H1 (cell line): ENCODE measurements at regions not wholly inside any gene's neighbourhood (a gene's known extent, or its start where the extent isn't known, plus 50 kb on each side); places are given as distances from the start of the nearest gene placed in this dataset.

Experiments
- ATF2 ChIP-seq: IDR thresholded peaks from 2 replicates; pipeline ENCODE4 v1.6.1; 2012; ENCODE audit warnings: low read length, inconsistent platforms
- BRCA1 ChIP-seq: IDR thresholded peaks from 2 replicates; pipeline ENCODE4 v1.6.1; 2012; ENCODE audit warnings: low read depth, low read length, improper control_type of control experiment
- CEBPB ChIP-seq: IDR thresholded peaks from 2 replicates; pipeline ENCODE4 v1.6.1; 2012; ENCODE audit warnings: low read depth, low read length
- CHD2 ChIP-seq: IDR thresholded peaks from 2 replicates; pipeline ENCODE4 v1.6.1; 2012; ENCODE audit warnings: low read length, improper control_type of control experiment
- CTCF ChIP-seq, 3 experiments: IDR thresholded peaks; 1 replicate in 2 of 3; 2 replicates in 1 of 3; pipeline versions ENCODE4 v1.5.1 to v1.6.1; 2011; ENCODE audit warnings: low read length in 3 of 3, mild to moderate bottlenecking in 3 of 3, inconsistent platforms in 2 of 3, low read depth in 1 of 3, moderate library complexity in 1 of 3; ENCODE audit not compliant: insufficient read depth in 1 of 3; ENCODE audit errors: control extremely low read depth in 1 of 3
- EZH2 ChIP-seq: fragments of 200-600 bp; sonication (generic); IDR thresholded peaks from 2 replicates; pipeline ENCODE4 v1.7.1; 2012; ENCODE audit warnings: low read depth, mild to moderate bottlenecking, moderate library complexity, low read length, inconsistent platforms; ENCODE audit not compliant: severe bottlenecking
- POLR2A ChIP-seq, 2 experiments: IDR thresholded peaks; 1 replicate in 1 of 2; 2 replicates in 1 of 2; pipeline ENCODE4 v1.6.1; 2011; ENCODE audit warnings: low read depth in 2 of 2, low read length in 2 of 2, mild to moderate bottlenecking in 2 of 2; ENCODE audit errors: control extremely low read depth in 1 of 2
- POLR2AphosphoS5 ChIP-seq: IDR thresholded peaks from 2 replicates; pipeline ENCODE4 v1.6.1; 2011; ENCODE audit warnings: low read depth, low read length
- RAD21 ChIP-seq, 2 experiments: IDR thresholded peaks in 1 of 2; conservative IDR thresholded peaks in 1 of 2; 2 replicates each; pipeline ENCODE4 v1.6.1; 2011; ENCODE audit warnings: low read depth in 2 of 2, low read length in 2 of 2, improper control_type of control experiment in 1 of 2, inconsistent platforms in 1 of 2, mild to moderate bottlenecking in 1 of 2, moderate library complexity in 1 of 2
- SAP30 ChIP-seq: fragments of 300-600 bp; sonication (generic); IDR thresholded peaks from 2 replicates; pipeline ENCODE4 v1.7.1; 2012; ENCODE audit warnings: low read length, moderate library complexity, mild to moderate bottlenecking, inconsistent platforms; ENCODE audit not compliant: insufficient read depth, insufficient replicate concordance
- SIN3A ChIP-seq, 2 experiments: IDR thresholded peaks in 1 of 2; conservative IDR thresholded peaks in 1 of 2; 2 replicates each; pipeline ENCODE4 v1.6.1; 2011 to 2012; ENCODE audit warnings: low read length in 2 of 2, improper control_type of control experiment in 1 of 2, low read depth in 1 of 2, mild to moderate bottlenecking in 1 of 2
- SP2 ChIP-seq: IDR thresholded peaks from 2 replicates; pipeline ENCODE4 v1.6.1; 2012; ENCODE audit warnings: mild to moderate bottlenecking, low read length, inconsistent platforms
- YY1 ChIP-seq: IDR thresholded peaks from 2 replicates; pipeline ENCODE4 v1.6.1; 2011; ENCODE audit warnings: low read depth, mild to moderate bottlenecking, low read length
- TF ChIP-seq, protein P1 (sequence below): IDR thresholded peaks from 2 replicates; pipeline ENCODE4 v1.6.1; 2012; ENCODE audit warnings: inconsistent platforms

DNA sequence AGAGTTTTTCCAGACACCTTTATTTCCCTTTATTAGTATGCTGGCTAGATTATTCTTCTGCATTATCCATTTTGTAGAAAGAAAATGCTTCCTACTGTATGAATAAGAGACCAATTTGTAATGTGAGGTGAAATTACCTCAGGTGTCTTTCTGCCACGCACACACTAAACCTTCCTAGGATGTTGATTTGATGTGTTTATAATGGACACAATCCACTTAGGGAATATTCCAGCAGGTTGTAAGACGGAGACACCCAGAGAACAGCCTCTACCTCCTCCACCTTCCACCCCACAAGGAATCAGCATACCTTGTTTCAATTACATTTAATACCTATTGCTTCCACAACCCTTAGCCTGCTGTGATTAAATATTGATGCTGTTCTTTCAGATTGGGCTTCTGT, 379.1 kb upstream of the KIRREL3 start:
- no peak for TF ChIP-seq CEBPB
- TF ChIP-seq POLR2A (IDR thresholded peaks at IDR 0.05; ENCODE audit: control extremely low read depth in 1 of 2, low read depth in 2 of 2, low read length in 2 of 2), result no peak
- no peak for TF ChIP-seq EZH2
- TF ChIP-seq SAP30, result no peak
- TF ChIP-seq BRCA1, result no peak
- no peak for TF ChIP-seq CTCF (IDR thresholded peaks at IDR 0.05; ENCODE audit: control extremely low read depth in 1 of 3, insufficient read depth in 1 of 3, low read depth in 1 of 3, low read length in 3 of 3)
- no peak for TF ChIP-seq SIN3A (conservative IDR thresholded peaks at IDR 0.05 in 1 of 2, IDR thresholded peaks at IDR 0.05 in 1 of 2; ENCODE audit: low read depth in 1 of 2, low read length in 2 of 2)
- TF ChIP-seq RAD21 (IDR thresholded peaks at IDR 0.05 in 1 of 2, conservative IDR thresholded peaks at IDR 0.05 in 1 of 2; ENCODE audit: low read depth in 2 of 2, low read length in 2 of 2), result no peak
- TF ChIP-seq ATF2, result no peak
- no peak for TF ChIP-seq CHD2
- TF ChIP-seq YY1, result no peak
- TF ChIP-seq, protein P1, sequence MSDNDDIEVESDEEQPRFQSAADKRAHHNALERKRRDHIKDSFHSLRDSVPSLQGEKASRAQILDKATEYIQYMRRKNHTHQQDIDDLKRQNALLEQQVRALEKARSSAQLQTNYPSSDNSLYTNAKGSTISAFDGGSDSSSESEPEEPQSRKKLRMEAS, result no peak
- TF ChIP-seq POLR2AphosphoS5, result no peak
- TF ChIP-seq SP2, result no peak
